ENCODE measurements at regions not wholly inside any gene's neighbourhood (a gene's known extent, or its start where the extent isn't known, plus 50 kb on each side); places are given as distances from the start of the nearest gene placed in this dataset.

DNA sequence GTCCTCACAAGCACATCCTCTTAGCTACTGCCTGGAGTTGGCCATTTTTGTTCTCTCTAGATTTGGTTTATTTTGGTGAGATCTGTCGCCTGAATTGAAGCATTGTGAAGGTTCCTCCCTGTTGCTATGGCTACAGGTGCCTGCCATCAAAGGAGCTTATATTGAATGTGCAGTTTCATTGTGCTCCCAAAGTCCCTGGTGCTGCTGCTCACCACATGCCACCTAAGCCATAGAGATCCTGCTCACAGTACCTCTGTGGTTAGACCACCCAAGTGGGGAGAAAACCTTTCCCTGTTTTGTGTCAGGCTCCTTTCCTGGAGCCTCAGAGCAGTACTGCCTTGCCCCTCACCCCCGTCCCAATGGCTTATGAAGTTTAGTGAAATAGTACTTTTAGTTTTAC, 383.4 kb downstream of the TMEM38B start:
- no peak for DNase-seq
- H3K9me3 ChIP-seq: no peaks in the 10 kb centered on the region
- FAIRE-seq: no peak
- intact Hi-C loops (cut with DNase I): no loop called here
- no peak overlapping the region for H3K4me3 ChIP-seq
- H3K27me3 ChIP-seq: no peaks in the 10 kb centered on the region
- H3K36me3 ChIP-seq: no peaks in the 10 kb centered on the region
- ATAC-seq: no peak
- H3K27ac ChIP-seq: no peak overlapping the region
- WGBS, 2 donors: 57 to 61% methylated on average over 2 of the region's 2 CpGs
- TF ChIP-seq, protein P1, sequence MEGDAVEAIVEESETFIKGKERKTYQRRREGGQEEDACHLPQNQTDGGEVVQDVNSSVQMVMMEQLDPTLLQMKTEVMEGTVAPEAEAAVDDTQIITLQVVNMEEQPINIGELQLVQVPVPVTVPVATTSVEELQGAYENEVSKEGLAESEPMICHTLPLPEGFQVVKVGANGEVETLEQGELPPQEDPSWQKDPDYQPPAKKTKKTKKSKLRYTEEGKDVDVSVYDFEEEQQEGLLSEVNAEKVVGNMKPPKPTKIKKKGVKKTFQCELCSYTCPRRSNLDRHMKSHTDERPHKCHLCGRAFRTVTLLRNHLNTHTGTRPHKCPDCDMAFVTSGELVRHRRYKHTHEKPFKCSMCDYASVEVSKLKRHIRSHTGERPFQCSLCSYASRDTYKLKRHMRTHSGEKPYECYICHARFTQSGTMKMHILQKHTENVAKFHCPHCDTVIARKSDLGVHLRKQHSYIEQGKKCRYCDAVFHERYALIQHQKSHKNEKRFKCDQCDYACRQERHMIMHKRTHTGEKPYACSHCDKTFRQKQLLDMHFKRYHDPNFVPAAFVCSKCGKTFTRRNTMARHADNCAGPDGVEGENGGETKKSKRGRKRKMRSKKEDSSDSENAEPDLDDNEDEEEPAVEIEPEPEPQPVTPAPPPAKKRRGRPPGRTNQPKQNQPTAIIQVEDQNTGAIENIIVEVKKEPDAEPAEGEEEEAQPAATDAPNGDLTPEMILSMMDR (IDR thresholded peaks at IDR 0.05): no peak
- H3K4me1 ChIP-seq: no peaks in the 10 kb centered on the region

DNA sequence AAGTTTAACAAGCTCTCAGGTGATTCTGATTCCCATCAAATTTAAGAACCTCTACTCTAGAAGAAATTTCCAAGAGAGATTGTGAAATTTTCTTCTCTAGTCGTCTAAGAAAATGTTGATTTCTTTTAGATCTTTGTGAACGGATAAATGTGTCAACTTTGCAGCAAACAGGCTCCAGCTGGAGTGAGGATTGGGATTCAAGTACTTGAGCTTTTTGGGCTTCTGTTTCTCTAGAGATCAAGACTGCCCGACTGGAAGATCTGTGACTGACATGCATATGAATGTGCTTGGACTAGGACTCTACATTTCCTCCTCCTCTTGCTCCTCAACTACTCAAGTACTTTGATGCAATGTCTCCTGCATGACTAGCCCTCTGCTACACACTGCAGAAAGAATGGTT, 388.3 kb downstream of the TMEM38B start:
- no peak for FAIRE-seq
- WGBS, 2 donors: 50 to 61% methylated on average over 3 of the region's 3 CpGs
- Histone ChIP-seq H3K27ac (no peak overlapping the region), H3K4me3 (no peak overlapping the region), H3K27me3 (no peaks in the 10 kb centered on the region), H3K4me1 (no peaks in the 10 kb centered on the region), H3K36me3 (no peaks in the 10 kb centered on the region), H3K9me3 (no peaks in the 10 kb centered on the region)
- intact Hi-C loops (cut with DNase I): no loop called here
- DNase-seq: no peak
- TF ChIP-seq, protein P1 (IDR thresholded peaks at IDR 0.05): no peak
- no peak for ATAC-seq

DNA sequence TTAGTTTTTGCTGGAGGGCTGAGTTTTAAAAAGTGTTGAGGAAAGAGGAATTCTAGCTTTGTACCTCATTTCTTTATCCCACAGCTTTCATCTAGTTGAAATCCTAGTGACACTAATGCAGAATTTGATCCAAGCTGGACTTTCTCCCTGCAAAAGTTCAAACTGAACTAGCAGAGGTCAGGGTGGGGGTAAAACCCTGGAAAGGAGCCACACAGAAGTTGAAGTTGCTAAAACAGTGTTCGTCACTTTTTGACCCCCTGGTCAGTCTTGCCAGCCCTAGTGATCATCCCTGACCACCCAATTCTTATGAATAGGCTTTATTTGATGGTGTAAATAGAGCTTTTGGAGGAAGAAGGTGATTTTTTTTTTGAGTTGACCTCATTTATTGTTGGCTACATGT, 390.4 kb downstream of the TMEM38B start:
- H3K36me3 ChIP-seq: no peaks in the 10 kb centered on the region
- intact Hi-C loops (cut with DNase I): no loop called here
- H3K27ac ChIP-seq: no peak overlapping the region
- H3K27me3 ChIP-seq: no peaks in the 10 kb centered on the region
- DNase-seq (no peak), ATAC-seq (no peak), FAIRE-seq (no peak)
- H3K4me1 ChIP-seq: no peaks in the 10 kb centered on the region
- no peaks in the 10 kb centered on the region for H3K9me3 ChIP-seq
- WGBS, 2 donors: 13 to 22% methylated on average over 1 of the region's 1 CpG
- TF ChIP-seq, protein P1 (IDR thresholded peaks at IDR 0.05): no peak
- H3K4me3 ChIP-seq: no peak overlapping the region

DNA sequence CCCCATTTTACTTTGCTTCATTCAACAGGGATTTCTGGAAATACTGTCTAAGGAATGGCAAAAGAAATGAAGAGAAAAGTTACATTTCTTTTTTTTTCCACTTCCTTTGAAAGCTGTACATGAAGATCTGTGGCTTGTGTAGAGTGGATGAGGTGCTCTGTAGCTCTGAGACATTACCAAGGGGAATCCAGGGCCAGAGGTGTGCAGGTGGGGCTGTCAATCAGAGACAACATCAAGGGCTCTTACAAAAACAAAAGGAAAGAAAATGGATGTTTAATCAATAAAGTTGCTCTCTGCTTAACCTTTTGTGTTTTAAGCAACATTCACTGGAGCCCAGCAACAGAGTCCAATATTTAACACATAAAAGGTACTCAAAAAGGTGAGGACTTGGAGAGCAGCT, 391.1 kb downstream of the TMEM38B start:
- FAIRE-seq (no peak), ATAC-seq (no peak), DNase-seq (no peak)
- Histone ChIP-seq H3K4me3 (no peak overlapping the region), H3K4me1 (no peaks in the 10 kb centered on the region), H3K9me3 (no peaks in the 10 kb centered on the region), H3K27me3 (no peaks in the 10 kb centered on the region), H3K36me3 (no peaks in the 10 kb centered on the region), H3K27ac (no peak overlapping the region)
- intact Hi-C loops (cut with DNase I): no loop called here
- TF ChIP-seq, protein P1 (IDR thresholded peaks at IDR 0.05): no peak

DNA sequence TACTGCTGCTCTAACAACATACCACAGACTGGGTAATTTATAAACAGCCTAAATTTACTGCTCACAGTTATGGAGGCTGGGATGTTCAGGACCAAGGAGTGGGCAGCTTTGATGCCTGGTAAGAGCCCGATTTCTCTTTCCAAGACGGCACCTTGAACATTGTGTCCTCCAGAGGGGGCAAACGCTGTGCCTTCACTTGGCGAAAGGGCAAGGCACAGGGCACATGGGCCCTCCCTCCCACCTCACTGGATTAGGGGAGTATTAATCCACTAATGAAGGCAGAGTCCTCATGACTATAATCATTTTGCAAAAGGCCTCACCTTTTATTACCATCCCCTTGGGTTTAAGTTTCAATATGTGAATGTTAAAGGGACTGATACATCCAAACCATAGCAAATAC, 397.7 kb downstream of the TMEM38B start:
- no peak overlapping the region for H3K27ac ChIP-seq
- 69 to 76% methylated on average over 4 of the region's 4 CpGs for WGBS, 2 donors
- no peaks in the 10 kb centered on the region for H3K4me1 ChIP-seq
- ATAC-seq (no peak), FAIRE-seq (no peak), DNase-seq (no peak)
- intact Hi-C loops (cut with DNase I): no loop called here
- H3K4me3 ChIP-seq: no peak overlapping the region
- TF ChIP-seq, protein P1 (IDR thresholded peaks at IDR 0.05): no peak
- no peaks in the 10 kb centered on the region for H3K9me3 ChIP-seq
- no peaks in the 10 kb centered on the region for H3K27me3 ChIP-seq
- H3K36me3 ChIP-seq: no peaks in the 10 kb centered on the region
